ENCODE measurements at regions not wholly inside any gene's neighbourhood (a gene's known extent, or its start where the extent isn't known, plus 50 kb on each side); places are given as distances from the start of the nearest gene placed in this dataset.

DNA sequence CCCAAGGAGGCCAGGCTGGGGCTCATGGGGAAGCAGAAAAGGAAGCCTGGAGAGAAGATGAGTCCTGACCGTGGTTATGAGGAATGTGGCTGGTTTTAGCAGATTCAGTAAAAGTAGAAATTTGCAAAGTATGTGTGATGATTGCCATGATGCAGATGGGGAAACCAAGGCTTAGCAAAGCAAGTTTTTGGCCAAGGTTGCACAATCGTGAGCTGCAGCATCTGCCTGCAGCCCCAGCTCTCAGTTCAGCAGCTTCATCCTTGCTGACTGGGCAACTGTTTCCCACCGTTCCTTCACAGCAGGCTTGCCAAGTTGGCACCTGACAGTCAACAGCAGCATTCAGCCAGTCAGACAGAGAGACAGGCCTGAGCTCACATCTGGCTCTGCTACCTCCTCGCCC is 656.7 kb downstream of the MED13L start:
- Histone ChIP-seq H3K4me1 (ENCODE audit: low read depth) (no peaks in the 10 kb centered on the region), H3K4me3 (no peak overlapping the region), H3K36me3 (no peaks in the 10 kb centered on the region), H3K9me3 (ENCODE audit: low read depth) (no peaks in the 10 kb centered on the region), H3K27me3 (no peaks in the 10 kb centered on the region), H3K27ac (no peak overlapping the region)
- DNase-seq (ENCODE audit: low read depth in 1 of 2, low spot score in 1 of 2) = no peak
- TF ChIP-seq, protein P1, sequence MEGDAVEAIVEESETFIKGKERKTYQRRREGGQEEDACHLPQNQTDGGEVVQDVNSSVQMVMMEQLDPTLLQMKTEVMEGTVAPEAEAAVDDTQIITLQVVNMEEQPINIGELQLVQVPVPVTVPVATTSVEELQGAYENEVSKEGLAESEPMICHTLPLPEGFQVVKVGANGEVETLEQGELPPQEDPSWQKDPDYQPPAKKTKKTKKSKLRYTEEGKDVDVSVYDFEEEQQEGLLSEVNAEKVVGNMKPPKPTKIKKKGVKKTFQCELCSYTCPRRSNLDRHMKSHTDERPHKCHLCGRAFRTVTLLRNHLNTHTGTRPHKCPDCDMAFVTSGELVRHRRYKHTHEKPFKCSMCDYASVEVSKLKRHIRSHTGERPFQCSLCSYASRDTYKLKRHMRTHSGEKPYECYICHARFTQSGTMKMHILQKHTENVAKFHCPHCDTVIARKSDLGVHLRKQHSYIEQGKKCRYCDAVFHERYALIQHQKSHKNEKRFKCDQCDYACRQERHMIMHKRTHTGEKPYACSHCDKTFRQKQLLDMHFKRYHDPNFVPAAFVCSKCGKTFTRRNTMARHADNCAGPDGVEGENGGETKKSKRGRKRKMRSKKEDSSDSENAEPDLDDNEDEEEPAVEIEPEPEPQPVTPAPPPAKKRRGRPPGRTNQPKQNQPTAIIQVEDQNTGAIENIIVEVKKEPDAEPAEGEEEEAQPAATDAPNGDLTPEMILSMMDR (IDR thresholded peaks at IDR 0.05; ENCODE audit: low read depth, low read length) = no peak

- DNase-seq (ENCODE audit: low read depth in 1 of 2, low spot score in 1 of 2) = no peak
- no peaks in the 10 kb centered on the region for H3K36me3 ChIP-seq
- TF ChIP-seq, protein P1 (IDR thresholded peaks at IDR 0.05; ENCODE audit: low read depth, low read length) = no peak
- H3K4me1 ChIP-seq (ENCODE audit: low read depth) = no peaks in the 10 kb centered on the region
- no peak overlapping the region for H3K27ac ChIP-seq
- H3K4me3 ChIP-seq = no peak overlapping the region
- no peaks in the 10 kb centered on the region for H3K27me3 ChIP-seq
- no peaks in the 10 kb centered on the region for H3K9me3 ChIP-seq (ENCODE audit: low read depth)
Observed at GRCh38 chr12:115619889-115620288, 657.6 kb downstream of the MED13L start.

DNA sequence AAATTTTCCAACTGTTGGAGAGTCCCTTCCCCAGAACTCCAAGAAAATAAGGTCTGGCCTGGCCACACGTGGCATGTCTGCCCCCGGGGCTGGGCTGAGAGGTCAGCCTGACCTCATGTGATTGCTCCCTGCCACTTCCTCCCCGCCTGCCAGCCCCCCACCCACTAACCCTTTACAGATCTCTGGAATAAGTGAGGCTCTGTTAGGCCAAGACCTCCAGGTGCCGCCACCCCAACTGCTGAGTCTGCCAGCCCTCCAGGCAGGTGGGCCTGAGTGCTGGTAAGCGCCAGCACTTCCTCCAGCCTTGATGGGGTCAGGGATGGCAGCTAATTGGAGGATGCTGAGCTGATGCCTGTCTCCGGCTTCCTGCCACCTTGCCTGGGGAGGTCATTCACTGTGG is 658.4 kb downstream of the MED13L start:
- DNase-seq (ENCODE audit: low read depth in 1 of 2, low spot score in 1 of 2) = no peak
- no peaks in the 10 kb centered on the region for H3K27me3 ChIP-seq
- no peaks in the 10 kb centered on the region for H3K9me3 ChIP-seq (ENCODE audit: low read depth)
- no peaks in the 10 kb centered on the region for H3K36me3 ChIP-seq
- H3K4me3 ChIP-seq = no peak overlapping the region
- no peak overlapping the region for H3K27ac ChIP-seq
- TF ChIP-seq, protein P1 (IDR thresholded peaks at IDR 0.05; ENCODE audit: low read depth, low read length) = no peak
- no peaks in the 10 kb centered on the region for H3K4me1 ChIP-seq (ENCODE audit: low read depth)

DNA sequence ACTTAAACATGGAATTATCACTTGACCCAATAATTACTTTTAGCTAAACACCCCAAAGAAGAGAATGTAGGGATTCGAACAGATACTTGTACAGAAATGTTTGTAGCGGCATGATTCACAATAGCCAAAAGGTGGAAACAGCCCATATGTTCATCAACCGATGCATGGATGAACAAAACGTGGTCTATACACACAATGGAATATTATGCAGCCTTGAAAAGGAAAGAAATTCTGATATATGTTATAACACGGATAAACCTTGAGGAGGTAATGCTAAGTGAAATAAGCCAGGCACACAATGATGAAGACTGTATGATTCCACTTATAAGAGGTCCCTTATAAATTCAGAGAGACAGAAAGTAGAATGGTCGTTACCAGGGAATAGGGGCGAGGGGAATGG is 659.4 kb downstream of the MED13L start:
- TF ChIP-seq, protein P1 (IDR thresholded peaks at IDR 0.05; ENCODE audit: low read depth, low read length) = no peak
- DNase-seq (ENCODE audit: low read depth in 1 of 2, low spot score in 1 of 2) = no peak
- Histone ChIP-seq H3K4me1 (ENCODE audit: low read depth) (no peaks in the 10 kb centered on the region), H3K27me3 (no peaks in the 10 kb centered on the region), H3K36me3 (no peaks in the 10 kb centered on the region), H3K9me3 (ENCODE audit: low read depth) (no peaks in the 10 kb centered on the region), H3K4me3 (no peak overlapping the region), H3K27ac (no peak overlapping the region)

DNA sequence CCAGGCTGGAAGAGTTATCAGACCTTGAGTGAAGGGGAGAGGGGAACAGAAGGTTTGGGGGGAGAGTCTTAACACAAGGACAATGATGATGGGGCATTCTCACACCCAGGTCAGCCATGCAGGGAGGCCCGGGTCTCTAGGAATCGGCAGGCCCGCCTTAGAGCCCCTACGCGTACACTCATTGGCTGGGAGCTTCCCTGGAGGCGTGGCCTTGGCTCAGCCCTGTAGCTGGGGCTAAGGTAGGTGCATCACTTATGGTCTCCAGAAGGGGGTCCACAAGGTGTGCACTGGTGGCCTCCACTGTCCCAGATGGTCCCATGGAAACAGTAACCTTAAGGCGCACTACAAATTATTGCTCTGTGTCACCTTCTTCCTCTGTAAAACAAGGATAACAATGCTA is 660.1 kb downstream of the MED13L start:
- TF ChIP-seq, protein P1 (IDR thresholded peaks at IDR 0.05; ENCODE audit: low read depth, low read length) = no peak
- Histone ChIP-seq H3K36me3 (no peaks in the 10 kb centered on the region), H3K4me3 (no peak overlapping the region), H3K4me1 (ENCODE audit: low read depth) (no peaks in the 10 kb centered on the region), H3K9me3 (ENCODE audit: low read depth) (no peaks in the 10 kb centered on the region), H3K27me3 (no peaks in the 10 kb centered on the region), H3K27ac (no peak overlapping the region)
- DNase-seq (ENCODE audit: low read depth in 1 of 2, low spot score in 1 of 2) = no peak

DNA sequence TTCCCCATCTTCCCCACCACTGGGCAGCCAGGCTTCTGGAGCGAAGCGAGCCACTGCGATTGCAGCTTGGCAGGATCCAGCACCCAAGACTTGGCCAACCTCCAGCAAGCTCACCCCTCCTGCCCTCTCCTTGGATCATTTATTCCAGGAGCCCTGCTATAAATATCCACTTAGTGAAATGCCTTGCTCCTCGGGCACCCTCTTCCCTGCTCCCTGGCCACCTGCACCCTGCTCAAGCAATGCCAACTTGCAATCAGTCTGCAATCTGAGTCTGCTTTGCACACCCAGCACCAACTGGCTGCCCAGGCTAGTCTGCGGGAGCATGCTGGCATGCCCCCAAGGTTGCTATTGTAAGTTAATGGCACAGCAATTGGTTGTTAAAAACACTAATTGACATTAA is 666.0 kb downstream of the MED13L start:
- H3K4me1 ChIP-seq (ENCODE audit: low read depth) = no peaks in the 10 kb centered on the region
- no peak for DNase-seq (ENCODE audit: low read depth in 1 of 2, low spot score in 1 of 2)
- H3K27me3 ChIP-seq = peaks cover 3% of the 10 kb centered on the region
- TF ChIP-seq, protein P1 (IDR thresholded peaks at IDR 0.05; ENCODE audit: low read depth, low read length) = no peak
- H3K36me3 ChIP-seq = no peaks in the 10 kb centered on the region
- no peak overlapping the region for H3K27ac ChIP-seq
- no peaks in the 10 kb centered on the region for H3K9me3 ChIP-seq (ENCODE audit: low read depth)
- no peak overlapping the region for H3K4me3 ChIP-seq
